Left hindlimb (tissue), 1 donor: ENCODE measurements at regions not wholly inside any gene's neighbourhood (a gene's known extent, or its start where the extent isn't known, plus 50 kb on each side); places are given as distances from the start of the nearest gene placed in this dataset.
A peak's percentile ranks its signal among the peaks of the same experiment; 100 is the strongest.

Source experiments
- DNase-seq: peaks from one replicate; pipeline ENCODE4 v3.0.0-alpha.2; 2018

- DNase-seq, result no peak
These were observed 50.6 kb upstream of the ZNF385D start for GRCh38 chr3:21801631-21802030.

GRCh38 chr3:21803604-21804003 is 52.6 kb upstream of the ZNF385D start:
- no peak for DNase-seq

- DNase-seq, result no peak
These were observed 53.3 kb upstream of the ZNF385D start for GRCh38 chr3:21804330-21804729.

DNA sequence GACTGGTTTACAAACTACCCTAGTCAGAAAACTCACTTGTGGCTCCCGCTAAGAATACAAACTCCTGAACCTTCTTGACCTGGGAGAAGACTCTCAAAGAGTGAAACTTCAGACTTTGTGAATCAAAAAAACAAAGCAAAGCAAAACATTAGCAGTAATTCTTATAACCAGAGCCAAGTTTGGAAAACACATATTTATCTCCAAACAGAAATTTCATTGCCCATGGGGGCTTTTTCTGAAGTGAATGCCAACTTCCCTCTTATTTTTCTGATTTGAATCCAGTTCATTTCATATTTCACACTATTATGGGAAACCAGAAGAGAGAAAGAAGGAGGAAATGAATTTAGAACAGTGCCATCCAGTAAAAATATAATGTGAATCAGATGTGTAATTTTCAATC is 55.7 kb upstream of the ZNF385D start:
- DNase-seq, result no peak

GRCh38 chr3:21825684-21826083 is 74.7 kb upstream of the ZNF385D start:
- DNase-seq, result no peak

DNA sequence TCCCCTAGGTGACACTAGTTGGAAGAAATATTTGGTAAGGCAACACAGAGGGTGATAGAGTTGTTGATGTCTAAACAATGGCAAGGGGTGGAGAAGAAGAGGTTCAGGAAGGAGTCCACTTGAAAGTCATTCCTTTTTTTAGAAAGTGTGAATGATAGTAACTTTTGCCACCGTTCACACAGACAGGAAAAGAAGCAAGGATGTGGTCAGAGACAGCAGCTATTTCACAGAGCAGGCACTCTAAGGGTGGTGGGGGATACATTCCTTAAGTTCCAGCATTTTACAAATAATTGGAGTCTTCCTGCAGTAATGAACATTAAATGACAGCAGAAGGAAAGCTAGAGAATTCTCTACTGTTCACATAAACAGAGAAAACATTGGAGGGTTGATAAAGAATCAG is 75.4 kb upstream of the ZNF385D start:
- no peak for DNase-seq

- DNase-seq, result no peak
These were observed 79.5 kb upstream of the ZNF385D start for GRCh38 chr3:21830541-21830940.

DNA sequence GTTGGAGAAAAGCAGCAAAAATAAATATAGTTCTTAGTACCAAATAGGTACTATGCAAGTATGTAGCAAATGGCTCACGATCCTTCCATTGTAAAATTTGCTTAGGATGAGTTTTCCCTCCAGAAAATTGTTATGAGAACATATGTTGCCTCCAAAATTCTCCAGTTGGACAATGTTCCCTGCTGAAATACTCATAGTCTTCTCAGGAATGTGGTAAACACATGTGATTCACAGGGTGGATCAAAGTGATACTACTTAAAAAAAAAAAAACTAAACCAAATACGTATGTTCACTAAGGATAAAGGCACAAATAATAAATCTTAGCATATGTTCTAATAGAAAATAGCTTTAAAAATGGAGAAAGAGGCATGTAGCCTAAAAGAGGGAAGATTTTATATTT is 84.3 kb upstream of the ZNF385D start:
- no peak for DNase-seq

GRCh38 chr3:21836227-21836626 is 85.2 kb upstream of the ZNF385D start:
- DNase-seq, result no peak

- no peak for DNase-seq
These were observed 88.2 kb upstream of the ZNF385D start for GRCh38 chr3:21839176-21839575.

DNA sequence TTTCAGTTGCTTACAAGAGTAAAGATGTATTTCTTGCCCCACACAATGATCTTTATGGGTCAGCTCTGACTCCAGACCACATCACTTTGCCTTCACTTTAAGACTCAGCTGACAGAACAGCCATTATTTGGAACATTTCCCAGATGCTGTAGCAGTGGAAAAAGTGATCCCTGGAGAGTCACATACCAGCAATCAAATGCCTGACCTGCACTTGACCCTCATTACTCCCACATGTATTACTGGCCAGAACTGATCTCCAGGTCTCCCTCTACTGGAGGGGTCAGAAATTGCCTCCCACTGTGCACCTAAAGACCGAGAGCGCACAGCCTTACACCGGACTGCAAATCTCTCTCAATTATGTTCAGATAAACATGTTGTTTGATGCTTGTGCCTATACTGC is 88.6 kb upstream of the ZNF385D start:
- peak; percentile 29 for DNase-seq

DNA sequence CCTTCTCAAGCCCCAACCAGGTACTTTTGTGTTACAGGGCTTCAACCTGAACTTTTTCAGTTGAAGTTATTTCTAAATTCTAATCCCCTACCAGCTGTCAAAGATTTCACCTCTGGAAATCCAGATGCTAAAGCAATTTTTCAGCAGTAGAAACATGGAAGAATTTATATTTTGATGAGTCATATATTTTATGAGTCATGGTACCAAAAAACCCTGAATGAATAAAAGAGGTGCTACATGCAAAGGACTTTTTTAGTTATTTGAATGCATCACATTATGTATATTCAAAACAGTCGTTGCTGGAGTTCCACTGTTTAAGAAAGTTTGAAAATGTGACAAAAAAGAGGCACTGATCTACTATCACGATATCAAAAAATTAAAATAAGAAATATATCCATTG is 96.0 kb upstream of the ZNF385D start:
- no peak for DNase-seq

GRCh38 chr3:21859124-21860081 is 108.4 kb upstream of the ZNF385D start:
- no peak for DNase-seq

GRCh38 chr3:21860082-21860475 is 109.1 kb upstream of the ZNF385D start:
- DNase-seq, result no peak

- DNase-seq, result no peak
These were observed 109.6 kb upstream of the ZNF385D start for GRCh38 chr3:21860657-21861056.

GRCh38 chr3:21876782-21877181 is 125.8 kb upstream of the ZNF385D start:
- no peak for DNase-seq

- DNase-seq, result no peak
These were observed 126.3 kb upstream of the ZNF385D start for GRCh38 chr3:21877214-21877754.

GRCh38 chr3:21879184-21879886 is 128.3 kb upstream of the ZNF385D start:
- DNase-seq, result no peak

DNA sequence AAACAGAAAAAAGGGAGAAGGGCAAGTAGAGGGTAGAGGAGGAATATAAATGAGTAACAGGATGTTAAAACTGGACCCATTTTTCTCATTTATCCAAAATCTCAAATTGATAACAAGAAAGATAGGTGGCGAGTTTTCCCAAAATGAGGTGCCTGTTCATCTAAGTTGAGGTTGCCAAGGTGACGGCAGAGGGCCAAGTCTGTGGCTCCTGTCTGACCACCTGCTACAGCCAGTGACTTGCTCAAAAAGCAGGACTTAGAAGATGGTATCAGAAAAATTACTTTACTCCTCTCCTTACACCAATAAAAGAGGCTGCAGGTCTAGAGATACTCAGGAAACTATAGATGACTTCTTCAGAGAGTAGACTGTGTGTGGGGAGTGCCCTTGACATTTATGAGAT is 137.6 kb upstream of the ZNF385D start:
- no peak for DNase-seq

- no peak for DNase-seq
These were observed 138.2 kb upstream of the ZNF385D start for GRCh38 chr3:21889166-21889565.

DNA sequence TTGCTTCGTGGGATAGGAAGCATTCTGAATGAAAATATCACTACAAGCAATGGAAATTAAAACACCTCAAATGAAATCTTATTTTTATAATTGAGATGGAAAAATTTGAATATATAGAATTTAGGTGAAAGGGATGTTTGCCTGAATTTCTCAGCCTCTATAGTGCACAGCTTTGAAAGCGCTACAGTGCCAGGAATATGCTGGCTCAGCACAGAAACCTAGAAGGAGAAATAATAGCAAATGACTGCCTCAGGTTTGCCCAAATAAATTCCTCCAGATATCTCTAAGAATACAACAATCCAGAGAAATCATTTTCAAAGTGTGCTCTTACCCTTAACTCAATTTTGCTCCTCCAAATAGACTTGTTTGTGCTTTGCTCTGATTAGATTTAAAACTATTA is 141.1 kb upstream of the ZNF385D start:
- no peak for DNase-seq

DNA sequence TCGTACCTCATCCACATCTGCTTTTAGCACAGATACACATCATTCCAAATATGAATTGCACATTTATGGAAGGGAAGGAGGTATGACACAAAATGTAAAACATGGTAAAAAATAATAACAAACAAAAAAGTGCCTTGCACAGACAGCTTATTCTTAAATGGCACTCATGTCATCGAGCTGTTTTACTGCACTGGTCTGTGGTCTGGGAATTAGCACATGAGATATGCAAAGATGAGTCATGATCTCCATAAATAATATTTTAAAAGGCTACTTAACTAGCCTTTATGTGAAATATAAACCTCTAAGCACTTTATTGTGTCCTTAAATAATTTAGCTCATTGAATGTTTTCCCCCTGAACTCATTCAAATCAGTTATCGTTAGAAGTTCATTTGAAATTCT is 142.2 kb upstream of the ZNF385D start:
- no peak for DNase-seq

GRCh38 chr3:21894459-21895340 is 143.7 kb upstream of the ZNF385D start:
- DNase-seq, result no peak
